ENCODE measurements at regions not wholly inside any gene's neighbourhood (a gene's known extent, or its start where the extent isn't known, plus 50 kb on each side); places are given as distances from the start of the nearest gene placed in this dataset.

DNA sequence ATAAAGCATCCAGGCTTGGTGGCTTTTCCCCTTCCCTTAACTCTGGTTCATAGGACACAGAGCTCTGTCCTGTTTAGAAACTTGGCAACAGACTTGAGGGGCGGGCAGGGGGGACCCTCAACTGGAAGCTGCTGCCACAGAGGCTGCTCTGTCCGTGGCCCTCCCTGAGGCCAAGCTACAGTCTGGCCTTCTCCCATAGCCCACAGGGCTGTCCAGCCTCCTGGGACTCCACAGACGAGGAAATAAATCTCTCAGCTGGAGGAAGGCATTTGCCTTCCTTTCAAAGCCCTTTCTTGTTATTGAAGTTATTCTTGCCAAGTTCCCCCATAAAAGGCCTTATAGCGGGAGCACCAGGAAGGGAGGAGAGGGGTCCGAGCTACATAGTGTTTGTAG is 248.8 kb upstream of the TPM1 start:
- H3K4me3 ChIP-seq (ENCODE audit: control insufficient read depth, low read depth, low read length), result no peak overlapping the region
- TF ChIP-seq, protein P1, sequence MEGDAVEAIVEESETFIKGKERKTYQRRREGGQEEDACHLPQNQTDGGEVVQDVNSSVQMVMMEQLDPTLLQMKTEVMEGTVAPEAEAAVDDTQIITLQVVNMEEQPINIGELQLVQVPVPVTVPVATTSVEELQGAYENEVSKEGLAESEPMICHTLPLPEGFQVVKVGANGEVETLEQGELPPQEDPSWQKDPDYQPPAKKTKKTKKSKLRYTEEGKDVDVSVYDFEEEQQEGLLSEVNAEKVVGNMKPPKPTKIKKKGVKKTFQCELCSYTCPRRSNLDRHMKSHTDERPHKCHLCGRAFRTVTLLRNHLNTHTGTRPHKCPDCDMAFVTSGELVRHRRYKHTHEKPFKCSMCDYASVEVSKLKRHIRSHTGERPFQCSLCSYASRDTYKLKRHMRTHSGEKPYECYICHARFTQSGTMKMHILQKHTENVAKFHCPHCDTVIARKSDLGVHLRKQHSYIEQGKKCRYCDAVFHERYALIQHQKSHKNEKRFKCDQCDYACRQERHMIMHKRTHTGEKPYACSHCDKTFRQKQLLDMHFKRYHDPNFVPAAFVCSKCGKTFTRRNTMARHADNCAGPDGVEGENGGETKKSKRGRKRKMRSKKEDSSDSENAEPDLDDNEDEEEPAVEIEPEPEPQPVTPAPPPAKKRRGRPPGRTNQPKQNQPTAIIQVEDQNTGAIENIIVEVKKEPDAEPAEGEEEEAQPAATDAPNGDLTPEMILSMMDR (conservative IDR thresholded peaks at IDR 0.05; ENCODE audit: control insufficient read depth, insufficient read depth, low read depth, low read length), result no peak
- no peak for DNase-seq (ENCODE audit: low read depth)

DNA sequence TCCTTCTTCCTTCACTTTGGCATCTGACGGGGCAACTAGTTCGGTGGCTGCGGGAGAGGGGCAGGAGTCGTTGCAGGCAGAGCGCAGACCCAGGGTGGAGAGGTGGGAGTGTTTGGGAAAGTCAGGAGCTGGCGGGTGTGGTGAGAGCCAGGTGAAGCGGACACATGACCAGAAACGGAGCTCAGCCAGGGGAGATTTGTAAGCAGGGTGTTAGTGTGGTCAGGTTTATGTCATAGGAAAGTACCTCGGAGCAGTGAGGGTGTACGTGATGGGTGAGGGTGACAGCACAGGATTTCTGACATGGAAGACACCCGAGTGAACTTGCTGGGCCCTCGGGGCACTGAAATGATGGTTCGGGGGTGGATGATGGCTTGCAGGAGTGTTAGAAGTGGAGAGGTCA is 247.4 kb upstream of the TPM1 start:
- no peak for DNase-seq (ENCODE audit: low read depth)
- TF ChIP-seq, protein P1 (conservative IDR thresholded peaks at IDR 0.05; ENCODE audit: control insufficient read depth, insufficient read depth, low read depth, low read length), result no peak
- H3K4me3 ChIP-seq (ENCODE audit: control insufficient read depth, low read depth, low read length), result no peak overlapping the region

DNA sequence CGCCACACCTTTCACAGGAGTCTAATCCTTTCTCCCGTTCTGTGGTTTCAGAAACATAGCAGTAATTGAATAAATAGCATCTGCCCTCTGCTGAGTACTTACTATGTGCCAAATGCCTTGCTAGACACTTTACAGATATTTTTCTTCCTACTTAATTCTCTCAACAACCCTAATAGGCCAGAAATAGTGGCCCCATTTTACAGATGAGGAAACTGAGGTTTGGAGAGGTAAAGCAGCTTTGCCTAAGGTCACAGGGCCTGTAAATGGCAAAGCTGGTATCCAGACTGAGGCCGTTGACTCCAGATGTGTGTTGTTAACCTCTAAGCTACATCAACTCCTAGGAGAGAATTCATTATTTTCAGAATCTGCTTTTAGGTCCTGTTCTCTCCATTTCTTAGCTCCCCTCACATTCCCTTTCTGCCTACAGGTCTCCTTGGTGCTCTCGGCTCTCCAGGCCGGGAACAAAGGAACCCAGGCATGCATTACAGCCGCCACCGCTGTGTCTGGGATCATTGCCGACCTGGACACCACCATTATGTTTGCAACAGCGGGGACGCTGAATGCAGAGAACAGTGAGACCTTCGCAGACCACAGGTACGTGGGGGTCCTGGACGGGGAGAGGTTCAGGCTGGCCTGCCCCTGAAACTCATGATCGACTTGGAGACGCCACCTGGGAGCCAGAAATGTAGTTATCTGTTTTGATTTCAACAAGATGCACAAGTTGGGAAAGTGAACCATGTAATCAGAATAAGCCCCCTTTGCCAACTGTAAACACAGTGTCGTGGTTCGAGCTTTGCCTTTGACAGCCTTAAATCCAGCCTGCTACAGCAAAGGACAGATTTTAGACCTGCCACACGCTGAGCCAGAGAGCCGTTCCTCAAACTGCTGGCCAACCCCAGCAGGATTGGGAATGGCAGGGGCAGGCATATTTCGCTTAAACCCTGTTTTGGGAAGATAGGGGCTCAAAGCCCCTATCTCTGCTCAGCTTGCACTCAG is 246.5 kb upstream of the TPM1 start:
- H3K4me3 ChIP-seq (ENCODE audit: control insufficient read depth, low read depth, low read length), result no peak overlapping the region
- TF ChIP-seq, protein P1 (conservative IDR thresholded peaks at IDR 0.05; ENCODE audit: control insufficient read depth, insufficient read depth, low read depth, low read length), result no peak
- DNase-seq (ENCODE audit: low read depth), result no peak

DNA sequence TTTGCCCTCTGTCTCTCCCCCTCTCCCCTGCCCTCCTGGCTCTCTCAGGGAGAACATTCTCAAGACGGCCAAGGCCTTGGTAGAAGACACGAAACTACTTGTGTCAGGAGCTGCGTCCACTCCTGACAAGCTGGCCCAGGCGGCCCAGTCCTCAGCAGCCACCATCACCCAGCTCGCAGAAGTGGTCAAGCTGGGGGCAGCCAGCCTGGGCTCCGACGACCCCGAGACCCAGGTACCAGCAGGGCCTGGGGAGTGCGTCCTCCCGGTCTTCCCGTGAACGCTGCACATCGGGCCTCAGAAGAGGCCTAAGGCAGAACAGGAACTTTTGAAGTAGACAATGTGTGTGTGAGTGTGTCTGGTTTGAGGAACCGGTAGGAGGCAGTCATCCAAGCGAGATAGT is 245.4 kb upstream of the TPM1 start:
- H3K4me3 ChIP-seq (ENCODE audit: control insufficient read depth, low read depth, low read length), result no peak overlapping the region
- no peak for DNase-seq (ENCODE audit: low read depth)
- TF ChIP-seq, protein P1 (conservative IDR thresholded peaks at IDR 0.05; ENCODE audit: control insufficient read depth, insufficient read depth, low read depth, low read length), result no peak

DNA sequence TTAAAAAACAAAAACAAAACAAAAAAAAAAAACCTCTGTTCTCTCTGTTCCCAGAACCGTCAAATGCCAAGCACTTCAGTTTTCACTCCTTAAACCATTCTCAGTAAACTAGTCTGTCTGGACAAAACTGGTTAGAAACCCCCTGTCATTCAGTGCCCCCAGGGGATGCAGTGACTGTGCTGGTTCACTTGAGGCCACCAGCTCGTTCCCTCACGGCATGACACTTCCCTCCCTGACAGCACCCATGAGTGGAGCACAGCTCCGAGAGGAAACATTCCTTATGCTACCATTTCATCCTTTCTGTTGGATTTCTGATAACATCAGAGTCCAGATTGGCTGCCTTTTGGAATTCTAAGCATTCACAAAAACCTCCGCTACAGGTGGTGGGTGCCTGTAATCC is 244.0 kb upstream of the TPM1 start:
- no peak overlapping the region for H3K4me3 ChIP-seq (ENCODE audit: control insufficient read depth, low read depth, low read length)
- TF ChIP-seq, protein P1 (conservative IDR thresholded peaks at IDR 0.05; ENCODE audit: control insufficient read depth, insufficient read depth, low read depth, low read length), result no peak
- DNase-seq (ENCODE audit: low read depth), result no peak

DNA sequence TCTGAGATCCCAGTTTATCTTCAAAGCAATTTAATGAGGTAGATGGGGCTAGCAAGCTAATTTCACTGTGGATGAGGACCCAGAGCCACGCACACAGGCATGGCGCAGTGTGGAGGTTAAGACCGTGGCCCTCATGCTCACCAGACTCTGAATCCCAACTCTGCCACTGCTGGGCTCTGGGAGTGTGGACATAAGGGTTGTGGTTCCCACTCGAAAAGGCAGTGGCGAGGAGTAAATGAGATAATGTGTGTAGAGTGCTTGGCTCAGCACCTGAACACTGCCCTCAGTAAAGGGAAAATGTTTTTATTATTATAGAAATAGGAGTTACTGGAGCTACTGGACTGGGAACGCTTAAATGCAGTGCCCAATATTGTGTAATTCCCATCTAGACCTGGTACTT is 243.5 kb upstream of the TPM1 start:
- TF ChIP-seq, protein P1 (conservative IDR thresholded peaks at IDR 0.05; ENCODE audit: control insufficient read depth, insufficient read depth, low read depth, low read length), result no peak
- DNase-seq (ENCODE audit: low read depth), result no peak
- no peak overlapping the region for H3K4me3 ChIP-seq (ENCODE audit: control insufficient read depth, low read depth, low read length)
